Erythroblast (primary cell): ENCODE measurements at regions not wholly inside any gene's neighbourhood (a gene's known extent, or its start where the extent isn't known, plus 50 kb on each side); places are given as distances from the start of the nearest gene placed in this dataset.

Experiments
- GATA1 ChIP-seq: IDR thresholded peaks from 2 replicates; pipeline ENCODE4 v1.6.1; 2011; ENCODE audit warnings: low read depth, mild to moderate bottlenecking, control low read depth, low read length, moderate library complexity
- POLR2A ChIP-seq: IDR thresholded peaks from 2 replicates; pipeline ENCODE4 v1.6.1; 2011; ENCODE audit warnings: mild to moderate bottlenecking, low read length

- TF ChIP-seq POLR2A (no peak), GATA1 (no peak)
These were observed 672.7 kb upstream of the ADGRL2 start for GRCh38 chr1:81128079-81128478.
